Lung (tissue), 11 donors: ENCODE measurements at regions not wholly inside any gene's neighbourhood (a gene's known extent, or its start where the extent isn't known, plus 50 kb on each side); places are given as distances from the start of the nearest gene placed in this dataset.
A peak's percentile ranks its signal among the peaks of the same experiment; 100 is the strongest.

Source experiments
- ATAC-seq: fragments of 200-7000 bp; cut with Tn5 transposase; one replicate; pipeline ENCODE4 v1.9.1; 2020; ENCODE audit warnings: moderate number of reproducible peaks; ENCODE audit not compliant: insufficient read depth, low FRiP score
- DNase-seq, 3 donors: peaks; one replicate each; pipeline ENCODE4 v3.0.0-alpha.2; 2013 to 2017
- H3K27ac ChIP-seq, 2 donors: one replicate each; pipeline ENCODE4 v1.5.1; 2013; ENCODE audit warnings: mild to moderate bottlenecking in 2 of 2, moderate library complexity in 2 of 2, control low read depth in 1 of 2, inconsistent platforms in 1 of 2, low read depth in 1 of 2, low read length in 1 of 2
- H3K27me3 ChIP-seq, 3 donors: one replicate each; pipeline ENCODE4 v1.5.1; 2013; ENCODE audit warnings: low read length in 2 of 3; ENCODE audit not compliant: control insufficient read depth in 3 of 3, insufficient read depth in 3 of 3
- H3K36me3 ChIP-seq, 4 donors: one replicate each; pipeline ENCODE4 v1.5.1; 2013; ENCODE audit warnings: low read length in 4 of 4, mild to moderate bottlenecking in 1 of 4, moderate library complexity in 1 of 4; ENCODE audit not compliant: control insufficient read depth in 4 of 4, insufficient read depth in 4 of 4
- H3K4me1 ChIP-seq, 5 donors: one replicate each; pipeline ENCODE4 v1.5.1; 2013; ENCODE audit warnings: low read length in 5 of 5, mild to moderate bottlenecking in 2 of 5, moderate library complexity in 1 of 5; ENCODE audit not compliant: control insufficient read depth in 5 of 5, insufficient read depth in 5 of 5
- H3K4me3 ChIP-seq: one replicate; pipeline ENCODE4 v1.5.1; 2013; ENCODE audit warnings: mild to moderate bottlenecking, control low read depth, moderate library complexity
- H3K9ac ChIP-seq, 2 donors: one replicate each; pipeline ENCODE4 v1.5.1; 2013; ENCODE audit warnings: low read length in 2 of 2, control low read depth in 1 of 2; ENCODE audit not compliant: insufficient read depth in 1 of 2
- H3K9me3 ChIP-seq, 4 donors: one replicate each; pipeline ENCODE4 v1.5.1; 2013; ENCODE audit warnings: low read length in 3 of 4, mild to moderate bottlenecking in 1 of 4, moderate library complexity in 1 of 4; ENCODE audit not compliant: control insufficient read depth in 4 of 4, insufficient read depth in 3 of 4
- CTCF ChIP-seq: IDR thresholded peaks from 2 replicates; pipeline ENCODE4 v1.5.1; 2012; ENCODE audit warnings: mild to moderate bottlenecking; ENCODE audit errors: control extremely low read depth, extremely low read depth
- WGBS, 2 donors: extraction: QIAGEN DNeasy Blood & Tissue Kit; methylation state at CpG; one replicate each; pipeline ENCODE4 v1.1.7; 2013; 5-methylcytosine and 5-hydroxymethylcytosine counted together
- donor health status: control.
- donor health status: control.
- donor health status: Bipolar disorder and iron deficiency.
- donor health status: healthy.
- donor health status: DM: yes; HTN: yes; CAD: no.

- no peak overlapping the region for H3K9ac ChIP-seq
- H3K9me3 ChIP-seq: peaks cover 0 to 2% (median 0%) of the 10 kb centered on the region in 4 donors
- H3K27me3 ChIP-seq: no peaks in the 10 kb centered on the region
- H3K27ac ChIP-seq: no peak overlapping the region
- no peak overlapping the region for H3K4me3 ChIP-seq
- peaks cover 0 to 3% (median 0%) of the 10 kb centered on the region in 5 donors for H3K4me1 ChIP-seq
- WGBS, 2 donors: 58 to 69% methylated on average over 4 of the region's 4 CpGs
- ATAC-seq: no peak
- H3K36me3 ChIP-seq: no peaks in the 10 kb centered on the region
- TF ChIP-seq CTCF: no peak
- DNase-seq: no peak
These were observed 145.1 kb downstream of the B3GNT2 start for GRCh38 chr2:62340994-62341484.

DNA sequence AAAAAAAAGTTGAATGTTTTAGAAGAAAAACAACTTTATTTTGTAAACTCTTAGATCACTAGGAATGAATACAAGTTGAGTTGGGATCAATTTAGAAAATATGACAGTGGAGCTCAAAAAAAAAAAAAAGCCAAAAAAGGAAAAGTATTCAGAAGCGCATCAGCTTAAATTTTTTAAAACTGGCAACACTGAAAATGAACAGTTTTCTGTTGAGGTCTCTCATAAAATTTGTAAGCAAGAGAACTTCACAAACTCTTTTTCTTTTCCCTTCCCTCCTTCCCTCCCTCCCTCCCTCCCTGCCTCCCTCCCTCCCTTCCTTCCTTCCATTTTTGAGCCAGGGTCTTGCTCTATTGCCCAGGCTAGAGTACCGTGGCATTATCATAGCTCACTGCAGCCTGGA is 143.9 kb downstream of the B3GNT2 start:
- Histone ChIP-seq H3K9ac (no peak overlapping the region), H3K4me1 (peaks cover 0 to 3% (median 0%) of the 10 kb centered on the region in 5 donors), H3K9me3 (peaks cover 0 to 2% (median 0%) of the 10 kb centered on the region in 4 donors), H3K27ac (no peak overlapping the region), H3K4me3 (no peak overlapping the region), H3K27me3 (no peaks in the 10 kb centered on the region), H3K36me3 (no peaks in the 10 kb centered on the region)
- 88 to 95% methylated on average over 2 of the region's 2 CpGs for WGBS, 2 donors
- no peak for TF ChIP-seq CTCF
- DNase-seq (no peak), ATAC-seq (no peak)

DNA sequence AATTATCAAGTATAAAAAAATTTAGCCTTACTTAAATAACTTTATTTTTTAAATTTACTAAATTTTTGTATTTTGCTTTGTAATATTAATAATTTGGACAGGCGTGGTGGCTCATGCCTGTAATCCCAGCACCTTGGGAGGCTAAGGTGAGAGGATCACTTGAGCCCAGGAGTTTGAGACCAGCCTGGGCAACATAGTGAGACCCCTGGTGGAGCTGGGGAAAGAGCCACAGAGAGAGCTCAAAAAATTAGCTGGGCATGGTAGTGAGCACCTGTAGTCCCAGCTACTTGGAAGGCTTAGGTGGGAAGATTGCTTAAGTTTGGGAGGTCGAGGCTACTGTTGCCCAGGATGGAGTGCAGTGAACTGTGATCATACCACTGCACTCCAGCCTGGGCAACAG is 143.5 kb downstream of the B3GNT2 start:
- H3K36me3 ChIP-seq: no peaks in the 10 kb centered on the region
- peaks cover 0 to 3% (median 0%) of the 10 kb centered on the region in 5 donors for H3K4me1 ChIP-seq
- no peak for TF ChIP-seq CTCF
- no peak for DNase-seq
- no peak overlapping the region for H3K27ac ChIP-seq
- no peak for ATAC-seq
- H3K27me3 ChIP-seq: no peaks in the 10 kb centered on the region
- no peak overlapping the region for H3K9ac ChIP-seq
- peaks cover 0 to 2% (median 0%) of the 10 kb centered on the region in 4 donors for H3K9me3 ChIP-seq
- no peak overlapping the region for H3K4me3 ChIP-seq
- WGBS, 2 donors: 90 to 94% methylated on average over 2 of the region's 2 CpGs

- 90 to 92% methylated on average over 4 of the region's 4 CpGs for WGBS, 2 donors
- Histone ChIP-seq H3K27ac (no peak overlapping the region), H3K4me1 (peaks cover 0 to 2% (median 0%) of the 10 kb centered on the region in 5 donors), H3K9me3 (peaks cover 0 to 2% (median 0%) of the 10 kb centered on the region in 4 donors), H3K36me3 (no peaks in the 10 kb centered on the region), H3K9ac (no peak overlapping the region), H3K27me3 (no peaks in the 10 kb centered on the region), H3K4me3 (no peak overlapping the region)
- ATAC-seq (no peak), DNase-seq (peak in 1 of 3 donors; percentile 14)
- no peak for TF ChIP-seq CTCF
These were observed 142.2 kb downstream of the B3GNT2 start for GRCh38 chr2:62338111-62338510.
